Endodermal cell (in vitro differentiated cells): ENCODE measurements at regions not wholly inside any gene's neighbourhood (a gene's known extent, or its start where the extent isn't known, plus 50 kb on each side); places are given as distances from the start of the nearest gene placed in this dataset.

Source experiments
- DNase-seq: peaks from one replicate; pipeline ENCODE4 v3.0.0-alpha.2; 2017
- H3K27ac ChIP-seq: 2 replicates; pipeline ENCODE4 v1.5.1; 2013; ENCODE audit warnings: mild to moderate bottlenecking, low read depth, low read length, moderate library complexity
- H3K27me3 ChIP-seq: 2 replicates; pipeline ENCODE4 v1.6.1; 2013; ENCODE audit warnings: mild to moderate bottlenecking, low read length, moderate library complexity; ENCODE audit not compliant: insufficient read depth, control insufficient read depth, poor library complexity, severe bottlenecking
- H3K36me3 ChIP-seq: 2 replicates; pipeline ENCODE4 v1.7.0; 2013; ENCODE audit warnings: mild to moderate bottlenecking, low read length, moderate library complexity; ENCODE audit not compliant: control insufficient read depth, insufficient read depth
- H3K4me1 ChIP-seq: one replicate; pipeline ENCODE4 v1.7.0; 2013; ENCODE audit warnings: low read length; ENCODE audit not compliant: control insufficient read depth, insufficient read depth
- H3K4me3 ChIP-seq: 2 replicates; pipeline ENCODE4 v1.5.1; 2013; ENCODE audit warnings: mild to moderate bottlenecking, low read length, moderate library complexity
- H3K9ac ChIP-seq: 2 replicates; pipeline ENCODE4 v1.6.1; 2013; ENCODE audit warnings: mild to moderate bottlenecking, low read length, moderate library complexity; ENCODE audit not compliant: poor library complexity, severe bottlenecking; ENCODE audit errors: extremely low read depth
- H3K9me3 ChIP-seq: 2 replicates; pipeline ENCODE4 v1.6.1; 2013; ENCODE audit warnings: mild to moderate bottlenecking, low read length, moderate library complexity; ENCODE audit not compliant: control insufficient read depth
- H3K27ac Mint-ChIP-seq: 2 replicates; pipeline ENCODE4 v1.8.0; 2020; ENCODE audit warnings: mixed read lengths
- H3K27me3 Mint-ChIP-seq: 2 replicates; pipeline ENCODE4 v1.8.0; 2021; ENCODE audit warnings: mild to moderate bottlenecking, mixed read lengths; ENCODE audit not compliant: insufficient read depth
- H3K36me3 Mint-ChIP-seq: 2 replicates; pipeline ENCODE4 v1.8.0; 2020; ENCODE audit warnings: low read depth, mixed read lengths
- H3K4me1 Mint-ChIP-seq: 2 replicates; pipeline ENCODE4 v1.8.0; 2020; ENCODE audit warnings: mixed read lengths
- H3K4me3 Mint-ChIP-seq: 2 replicates; pipeline ENCODE4 v1.8.0; 2020; ENCODE audit warnings: mild to moderate bottlenecking, moderate library complexity, mixed read lengths
- H3K9me3 Mint-ChIP-seq: 2 replicates; pipeline ENCODE4 v1.8.0; 2020; ENCODE audit warnings: mild to moderate bottlenecking, mixed read lengths
- WGBS, 2 experiments: methylation state at CpG; one replicate each; pipeline versions ENCODE4 v1.1.5 to v1.1.7; 2013; ENCODE audit warnings: missing lambda C conversion rate in 2 of 2, mixed read lengths in 1 of 2; ENCODE audit not compliant: insufficient coverage in 1 of 2, insufficient read length in 1 of 2; 5-methylcytosine and 5-hydroxymethylcytosine counted together
- TF ChIP-seq, protein P1 (sequence below): fragments of 200-600 bp; sonication (generic); conservative IDR thresholded peaks from 2 replicates; pipeline ENCODE4 v1.5.0; 2021; ENCODE audit warnings: antibody characterized with exemption, mild to moderate bottlenecking

DNA sequence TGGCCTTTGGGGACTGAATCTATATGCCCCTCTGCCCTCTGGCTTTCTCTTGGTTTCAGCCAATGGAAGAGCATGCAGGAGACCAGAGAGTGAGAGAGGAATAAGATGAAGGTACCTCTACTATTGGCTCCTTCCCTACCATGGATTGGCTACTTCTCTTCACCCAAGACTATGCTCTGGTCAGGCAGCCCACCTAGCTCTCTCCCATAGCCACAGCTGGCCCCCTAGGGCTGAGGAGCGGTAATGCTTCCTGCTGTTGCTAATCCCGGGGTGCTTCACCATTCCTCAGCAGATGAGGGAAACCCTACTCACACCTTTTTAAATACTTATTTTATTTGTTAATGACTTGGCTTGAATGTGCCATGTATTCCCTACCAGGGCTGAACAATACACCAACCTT, 142.4 kb downstream of the MREG start:
- no peaks in the 10 kb centered on the region for H3K4me1 ChIP-seq
- H3K36me3 Mint-ChIP-seq: no peaks in the 10 kb centered on the region
- no peak overlapping the region for H3K4me3 Mint-ChIP-seq
- H3K9ac ChIP-seq: no peak overlapping the region
- H3K27me3 ChIP-seq: no peaks in the 10 kb centered on the region
- no peak overlapping the region for H3K27ac ChIP-seq
- TF ChIP-seq, protein P1, sequence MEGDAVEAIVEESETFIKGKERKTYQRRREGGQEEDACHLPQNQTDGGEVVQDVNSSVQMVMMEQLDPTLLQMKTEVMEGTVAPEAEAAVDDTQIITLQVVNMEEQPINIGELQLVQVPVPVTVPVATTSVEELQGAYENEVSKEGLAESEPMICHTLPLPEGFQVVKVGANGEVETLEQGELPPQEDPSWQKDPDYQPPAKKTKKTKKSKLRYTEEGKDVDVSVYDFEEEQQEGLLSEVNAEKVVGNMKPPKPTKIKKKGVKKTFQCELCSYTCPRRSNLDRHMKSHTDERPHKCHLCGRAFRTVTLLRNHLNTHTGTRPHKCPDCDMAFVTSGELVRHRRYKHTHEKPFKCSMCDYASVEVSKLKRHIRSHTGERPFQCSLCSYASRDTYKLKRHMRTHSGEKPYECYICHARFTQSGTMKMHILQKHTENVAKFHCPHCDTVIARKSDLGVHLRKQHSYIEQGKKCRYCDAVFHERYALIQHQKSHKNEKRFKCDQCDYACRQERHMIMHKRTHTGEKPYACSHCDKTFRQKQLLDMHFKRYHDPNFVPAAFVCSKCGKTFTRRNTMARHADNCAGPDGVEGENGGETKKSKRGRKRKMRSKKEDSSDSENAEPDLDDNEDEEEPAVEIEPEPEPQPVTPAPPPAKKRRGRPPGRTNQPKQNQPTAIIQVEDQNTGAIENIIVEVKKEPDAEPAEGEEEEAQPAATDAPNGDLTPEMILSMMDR: peak; percentile 77
- no peaks in the 10 kb centered on the region for H3K27me3 Mint-ChIP-seq
- no peaks in the 10 kb centered on the region for H3K9me3 Mint-ChIP-seq
- 82 to 100% methylated on average over 1 to 2 of the region's 2 CpGs for WGBS, 2 experiments
- H3K9me3 ChIP-seq: no peaks in the 10 kb centered on the region
- no peak overlapping the region for H3K4me3 ChIP-seq
- peak; percentile 72 for DNase-seq
- H3K4me1 Mint-ChIP-seq: no peaks in the 10 kb centered on the region
- no peaks in the 10 kb centered on the region for H3K36me3 ChIP-seq
- no peak overlapping the region for H3K27ac Mint-ChIP-seq

DNA sequence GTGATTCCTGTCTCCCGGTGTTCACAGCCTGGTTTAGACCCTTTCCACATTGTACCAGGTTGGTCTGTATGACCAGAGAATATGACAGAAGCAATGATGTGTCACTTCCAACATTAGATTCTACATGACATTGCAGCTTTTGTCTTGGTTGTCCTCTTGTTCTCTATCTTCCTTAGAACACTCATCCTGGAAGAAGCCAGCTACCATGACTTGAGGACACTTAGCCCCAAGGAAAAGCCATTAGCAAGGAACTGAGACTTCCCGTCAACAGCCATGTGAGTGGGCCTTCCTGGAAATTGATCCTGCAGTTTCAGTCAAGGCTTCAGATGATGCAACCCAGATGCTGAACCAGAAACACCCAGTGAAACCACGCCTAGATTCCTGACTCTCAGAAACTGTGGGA, 143.3 kb downstream of the MREG start:
- TF ChIP-seq, protein P1: no peak
- Histone ChIP-seq H3K9ac (no peak overlapping the region), H3K36me3 (no peaks in the 10 kb centered on the region), H3K9me3 (no peaks in the 10 kb centered on the region), H3K4me3 (no peak overlapping the region), H3K27me3 (no peaks in the 10 kb centered on the region), H3K4me1 (no peaks in the 10 kb centered on the region), H3K27ac (no peak overlapping the region)
- Mint-ChIP-seq H3K27me3 (no peaks in the 10 kb centered on the region), H3K4me1 (no peaks in the 10 kb centered on the region), H3K36me3 (no peaks in the 10 kb centered on the region), H3K4me3 (no peak overlapping the region), H3K9me3 (no peaks in the 10 kb centered on the region), H3K27ac (no peak overlapping the region)
- 88 to 96% methylated on average over 3 of the region's 3 CpGs for WGBS, 2 experiments
- DNase-seq: no peak

- H3K9me3 ChIP-seq: no peaks in the 10 kb centered on the region
- no peak overlapping the region for H3K4me3 ChIP-seq
- H3K4me1 ChIP-seq: no peaks in the 10 kb centered on the region
- H3K27ac Mint-ChIP-seq: no peak overlapping the region
- WGBS, 2 experiments: 89 to 100% methylated on average over 3 to 4 of the region's 4 CpGs
- no peaks in the 10 kb centered on the region for H3K9me3 Mint-ChIP-seq
- H3K4me3 Mint-ChIP-seq: no peak overlapping the region
- TF ChIP-seq, protein P1: no peak
- H3K36me3 Mint-ChIP-seq: no peaks in the 10 kb centered on the region
- no peak overlapping the region for H3K27ac ChIP-seq
- no peaks in the 10 kb centered on the region for H3K27me3 ChIP-seq
- H3K36me3 ChIP-seq: no peaks in the 10 kb centered on the region
- H3K27me3 Mint-ChIP-seq: no peaks in the 10 kb centered on the region
- H3K4me1 Mint-ChIP-seq: no peaks in the 10 kb centered on the region
- no peak for DNase-seq
- H3K9ac ChIP-seq: no peak overlapping the region
These were observed 144.4 kb downstream of the MREG start for GRCh38 chr2:215868846-215869543.
